GM20000 (cell line): ENCODE measurements at regions not wholly inside any gene's neighbourhood (a gene's known extent, or its start where the extent isn't known, plus 50 kb on each side); places are given as distances from the start of the nearest gene placed in this dataset.

Source experiments
- DNase-seq: peaks from one replicate; pipeline ENCODE4 v3.0.0; 2012; ENCODE audit warnings: low spot score
- CTCF ChIP-seq: IDR thresholded peaks from 2 replicates; pipeline ENCODE4 v1.5.1; 2012; ENCODE audit warnings: mild to moderate bottlenecking, control low read depth; ENCODE audit errors: extremely low read depth, missing control alignments

GRCh38 chr1:233520261-233521191 is 93.4 kb upstream of the KCNK1 start:
- DNase-seq = no peak
- TF ChIP-seq CTCF = no peak

GRCh38 chr1:233523047-233523446 is 90.9 kb upstream of the KCNK1 start:
- DNase-seq = no peak
- TF ChIP-seq CTCF = no peak

GRCh38 chr1:233527818-233528217 is 86.1 kb upstream of the KCNK1 start:
- DNase-seq = no peak
- no peak for TF ChIP-seq CTCF

- no peak for DNase-seq
- TF ChIP-seq CTCF = no peak
These were observed 83.1 kb upstream of the KCNK1 start for GRCh38 chr1:233530665-233531386.

- DNase-seq = no peak
These were observed 73.1 kb upstream of the KCNK1 start for GRCh38 chr1:233540816-233541215.

GRCh38 chr1:233543338-233544255 is 70.3 kb upstream of the KCNK1 start:
- DNase-seq = no peak

More at GRCh38 chr1:233540816-233541215, 73.1 kb upstream of the KCNK1 start:
- TF ChIP-seq CTCF = no peak

More at GRCh38 chr1:233543338-233544255, 70.3 kb upstream of the KCNK1 start:
- TF ChIP-seq CTCF = no peak
